Fibroblast of lung (primary cell): ENCODE measurements at regions not wholly inside any gene's neighbourhood (a gene's known extent, or its start where the extent isn't known, plus 50 kb on each side); places are given as distances from the start of the nearest gene placed in this dataset.

Experiments used
- DNase-seq, 2 donors: peaks; one replicate each; pipeline versions ENCODE4 v3.0.0 to v3.0.0-alpha.2; 2010; ENCODE audit warnings: low read depth in 2 of 2
- H2AFZ ChIP-seq: 2 replicates; pipeline ENCODE4 v1.5.1; 2012; ENCODE audit warnings: low read length, control low read depth, inconsistent platforms
- H3K27ac ChIP-seq: 2 replicates; pipeline ENCODE4 v1.5.1; 2011; ENCODE audit warnings: low read length, control low read depth; ENCODE audit not compliant: insufficient read depth
- H3K27me3 ChIP-seq: 2 replicates; pipeline ENCODE4 v1.5.1; 2011; ENCODE audit warnings: mild to moderate bottlenecking, low read length; ENCODE audit not compliant: control insufficient read depth, insufficient read depth
- H3K36me3 ChIP-seq: 2 replicates; pipeline ENCODE4 v1.5.1; 2011; ENCODE audit warnings: low read length; ENCODE audit not compliant: control insufficient read depth, insufficient read depth
- H3K4me1 ChIP-seq: 2 replicates; pipeline ENCODE4 v1.5.1; 2011; ENCODE audit warnings: low read length; ENCODE audit not compliant: control insufficient read depth, insufficient read depth; ENCODE audit errors: extremely low read depth
- H3K4me2 ChIP-seq: 2 replicates; pipeline ENCODE4 v1.5.1; 2011; ENCODE audit warnings: low read length, control low read depth; ENCODE audit not compliant: insufficient read depth; ENCODE audit errors: extremely low read depth
- H3K4me3 ChIP-seq, 4 experiments: fragments of 200-600 bp in 1 of 4; sonication (generic) in 1 of 4; replicated peaks in 1 of 4; 2 replicates each; pipeline ENCODE4 v1.5.1; 2011 to 2016; ENCODE audit warnings: low read length in 4 of 4, low read depth in 3 of 4, mild to moderate bottlenecking in 3 of 4, control low read depth in 2 of 4, inconsistent platforms in 1 of 4, mixed read lengths in 1 of 4; ENCODE audit not compliant: insufficient read depth in 1 of 4; ENCODE audit errors: control extremely low read depth in 1 of 4
- H3K79me2 ChIP-seq: 2 replicates; pipeline ENCODE4 v1.5.1; 2012; ENCODE audit warnings: mild to moderate bottlenecking, low read length, inconsistent platforms; ENCODE audit not compliant: control insufficient read depth, insufficient read depth
- H3K9ac ChIP-seq: 2 replicates; pipeline ENCODE4 v1.5.1; 2011; ENCODE audit warnings: mild to moderate bottlenecking, low read length, control low read depth; ENCODE audit not compliant: insufficient read depth
- H3K9me3 ChIP-seq: 2 replicates; pipeline ENCODE4 v1.5.1; 2012; ENCODE audit warnings: low read depth, low read length; ENCODE audit not compliant: control insufficient read depth, insufficient read depth
- H4K20me1 ChIP-seq: 2 replicates; pipeline ENCODE4 v1.5.1; 2011; ENCODE audit warnings: low read length; ENCODE audit not compliant: control insufficient read depth, insufficient read depth; ENCODE audit errors: extremely low read depth
- CTCF ChIP-seq, 2 donors: IDR thresholded peaks in 1 of 2; conservative IDR thresholded peaks in 1 of 2; 1 replicate in 1 of 2; 2 replicates in 1 of 2; pipeline ENCODE4 v1.5.1; 2011 to 2012; ENCODE audit warnings: low read length in 2 of 2, control low read depth in 1 of 2, inconsistent platforms in 1 of 2, low read depth in 1 of 2, mild to moderate bottlenecking in 1 of 2
- EZH2 ChIP-seq: IDR thresholded peaks from 2 replicates; pipeline ENCODE4 v1.5.1; 2012; ENCODE audit warnings: low read length, control low read depth, mild to moderate bottlenecking; ENCODE audit errors: missing control alignments

GRCh38 chr2:58876126-58876525 is 635.0 kb upstream of the FANCL start:
- Histone ChIP-seq H3K27me3 (no peaks in the 10 kb centered on the region), H3K4me1 (no peaks in the 10 kb centered on the region), H3K4me3 (no peak overlapping the region), H3K27ac (no peak overlapping the region), H3K9me3 (no peaks in the 10 kb centered on the region), H3K36me3 (no peaks in the 10 kb centered on the region), H3K4me2 (no peak overlapping the region), H4K20me1 (no peaks in the 10 kb centered on the region), H3K9ac (no peak overlapping the region), H3K79me2 (no peaks in the 10 kb centered on the region), H2AFZ (no peak overlapping the region)
- TF ChIP-seq EZH2 (no peak), CTCF (conservative IDR thresholded peaks at IDR 0.05 in 1 of 2, IDR thresholded peaks at IDR 0.05 in 1 of 2; ENCODE audit: low read depth in 1 of 2, low read length in 2 of 2) (no peak)
- DNase-seq = no peak

- no peak overlapping the region for H3K9ac ChIP-seq
- no peak overlapping the region for H3K27ac ChIP-seq
- no peaks in the 10 kb centered on the region for H3K4me1 ChIP-seq
Measured at GRCh38 chr2:58875436-58875835, 634.3 kb upstream of the FANCL start.

GRCh38 chr2:58871469-58872142 is 630.5 kb upstream of the FANCL start:
- Histone ChIP-seq H3K4me3 (no peak overlapping the region), H3K27ac (no peak overlapping the region), H3K4me2 (no peak overlapping the region), H3K36me3 (no peaks in the 10 kb centered on the region), H3K79me2 (no peaks in the 10 kb centered on the region), H3K9me3 (no peaks in the 10 kb centered on the region), H4K20me1 (no peaks in the 10 kb centered on the region), H3K27me3 (no peaks in the 10 kb centered on the region), H3K9ac (no peak overlapping the region), H2AFZ (no peak overlapping the region), H3K4me1 (no peaks in the 10 kb centered on the region)
- TF ChIP-seq EZH2 (no peak), CTCF (conservative IDR thresholded peaks at IDR 0.05 in 1 of 2, IDR thresholded peaks at IDR 0.05 in 1 of 2; ENCODE audit: low read depth in 1 of 2, low read length in 2 of 2) (no peak)
- no peak for DNase-seq

More at GRCh38 chr2:58875436-58875835, 634.3 kb upstream of the FANCL start:
- Histone ChIP-seq H3K79me2 (no peaks in the 10 kb centered on the region), H3K4me2 (no peak overlapping the region), H2AFZ (no peak overlapping the region), H3K36me3 (no peaks in the 10 kb centered on the region), H3K27me3 (no peaks in the 10 kb centered on the region), H3K9me3 (no peaks in the 10 kb centered on the region), H4K20me1 (no peaks in the 10 kb centered on the region), H3K4me3 (no peak overlapping the region)
- DNase-seq = no peak
- TF ChIP-seq EZH2 (no peak), CTCF (conservative IDR thresholded peaks at IDR 0.05 in 1 of 2, IDR thresholded peaks at IDR 0.05 in 1 of 2; ENCODE audit: low read depth in 1 of 2, low read length in 2 of 2) (no peak)
